ENCODE measurements at regions not wholly inside any gene's neighbourhood (a gene's known extent, or its start where the extent isn't known, plus 50 kb on each side); places are given as distances from the start of the nearest gene placed in this dataset.

- Histone ChIP-seq H4K20me1 (ENCODE audit: insufficient read depth) (no peaks in the 10 kb centered on the region), H3K36me3 (replicated peaks in 1 of 2; ENCODE audit: control insufficient read depth in 1 of 2, insufficient read depth in 2 of 2, low read length in 1 of 2) (no peaks in the 10 kb centered on the region), H3K9me3 (no peaks in the 10 kb centered on the region), H3K79me2 (ENCODE audit: insufficient read depth) (no peaks in the 10 kb centered on the region), H3K27me3 (ENCODE audit: insufficient read depth) (no peaks in the 10 kb centered on the region), H3K4me1 (ENCODE audit: control insufficient read depth in 1 of 2, insufficient read depth in 2 of 2, low read depth in 1 of 2, low read length in 1 of 2) (no peaks in the 10 kb centered on the region), H3K4me2 (no peak overlapping the region), H3K9me2 (no peaks in the 10 kb centered on the region), H3F3A (replicated peaks; ENCODE audit: insufficient read depth) (no peaks in the 10 kb centered on the region), H2AFZ (ENCODE audit: low read depth) (no peak overlapping the region), H3K4me3 (ENCODE audit: low read depth in 2 of 2, low read length in 1 of 2) (no peak overlapping the region), H3K9ac (no peak overlapping the region), H3K27ac (ENCODE audit: low read depth in 2 of 2, low read length in 1 of 2) (no peak overlapping the region)
- DNase-seq: no peak
- WGBS (ENCODE audit: low lambda C conversion rate): 20% methylated on average over 6 of the region's 6 CpGs
- CTCF ChIA-PET: no interaction called here
- POLR2A ChIA-PET: no interaction called here
- TF ChIP-seq TAF1 (IDR thresholded peaks at IDR 0.05; ENCODE audit: borderline replicate concordance, low read depth, low read length) (no peak), RXRA (IDR thresholded peaks at IDR 0.05; ENCODE audit: borderline replicate concordance, low read depth) (no peak), TCF12 (IDR thresholded peaks at IDR 0.05) (no peak), FOXJ3 (CRISPR knock-in tag; IDR thresholded peaks at IDR 0.05) (no peak), RCOR1 (IDR thresholded peaks at IDR 0.05; ENCODE audit: low read length) (no peak), IRF3 (IDR thresholded peaks at IDR 0.05; ENCODE audit: low read depth, low read length) (no peak), RFX5 (IDR thresholded peaks at IDR 0.05; ENCODE audit: low read length) (no peak), JUND (IDR thresholded peaks at IDR 0.05) (no peak), EZH2phosphoT487 (IDR thresholded peaks at IDR 0.05; ENCODE audit: borderline replicate concordance, low read depth) (no peak), RAD21 (IDR thresholded peaks at IDR 0.05; ENCODE audit: low read length) (no peak), CTCF (IDR thresholded peaks at IDR 0.05) (no peak), TEAD4 (IDR thresholded peaks at IDR 0.05; ENCODE audit: borderline replicate concordance, insufficient read depth) (no peak), SIN3A (IDR thresholded peaks at IDR 0.05; ENCODE audit: borderline replicate concordance, low read depth, low read length) (no peak)
Observed at GRCh38 chr10:127802531-127803095, 65.6 kb downstream of the FOXI2 start.

- Histone ChIP-seq H3K4me2 (no peak overlapping the region), H3K9me2 (no peaks in the 10 kb centered on the region), H3K27me3 (ENCODE audit: insufficient read depth) (no peaks in the 10 kb centered on the region), H3K36me3 (replicated peaks in 1 of 2; ENCODE audit: control insufficient read depth in 1 of 2, insufficient read depth in 2 of 2, low read length in 1 of 2) (no peaks in the 10 kb centered on the region), H3K9ac (no peak overlapping the region), H2AFZ (ENCODE audit: low read depth) (no peak overlapping the region), H3K4me3 (ENCODE audit: low read depth in 2 of 2, low read length in 1 of 2) (no peak overlapping the region), H4K20me1 (ENCODE audit: insufficient read depth) (no peaks in the 10 kb centered on the region), H3K4me1 (ENCODE audit: control insufficient read depth in 1 of 2, insufficient read depth in 2 of 2, low read depth in 1 of 2, low read length in 1 of 2) (no peaks in the 10 kb centered on the region), H3K79me2 (ENCODE audit: insufficient read depth) (no peaks in the 10 kb centered on the region), H3K27ac (ENCODE audit: low read depth in 2 of 2, low read length in 1 of 2) (no peak overlapping the region), H3F3A (replicated peaks; ENCODE audit: insufficient read depth) (no peaks in the 10 kb centered on the region), H3K9me3 (no peaks in the 10 kb centered on the region)
- WGBS (ENCODE audit: low lambda C conversion rate): 26% methylated on average over 8 of the region's 8 CpGs
- DNase-seq: no peak
- POLR2A ChIA-PET: no interaction called here
- CTCF ChIA-PET: interaction anchor here (1.4 kb wide), 1 partner anchor 50 kb away, joined by 4 read pairs; no protein-coding TSS in a partner anchor
- TF ChIP-seq SIN3A (IDR thresholded peaks at IDR 0.05; ENCODE audit: borderline replicate concordance, low read depth, low read length) (no peak), FOXJ3 (CRISPR knock-in tag; IDR thresholded peaks at IDR 0.05) (no peak), FOSL2 (IDR thresholded peaks at IDR 0.05; ENCODE audit: borderline replicate concordance, low read depth) (no peak), RCOR1 (IDR thresholded peaks at IDR 0.05; ENCODE audit: low read length) (no peak), JUND (IDR thresholded peaks at IDR 0.05) (no peak), YY1 (IDR thresholded peaks at IDR 0.05; ENCODE audit: low read depth) (no peak), NFIC (IDR thresholded peaks at IDR 0.05; ENCODE audit: borderline replicate concordance) (no peak), ELF1 (IDR thresholded peaks at IDR 0.05) (no peak), MXI1 (IDR thresholded peaks at IDR 0.05; ENCODE audit: low read depth, low read length) (no peak), CTCF (IDR thresholded peaks at IDR 0.05) (no peak), MAX (IDR thresholded peaks at IDR 0.05; ENCODE audit: low read depth) (no peak), REST (IDR thresholded peaks at IDR 0.05; ENCODE audit: low read depth, low read length) (no peak)
Observed at GRCh38 chr10:127804696-127805095, 67.7 kb downstream of the FOXI2 start.

All from SK-N-SH (cell line).